GM12874 (cell line): ENCODE measurements at regions not wholly inside any gene's neighbourhood (a gene's known extent, or its start where the extent isn't known, plus 50 kb on each side); places are given as distances from the start of the nearest gene placed in this dataset.

Experiments
- TF ChIP-seq, protein P1 (sequence below): IDR thresholded peaks from 2 replicates; pipeline ENCODE4 v1.5.1; 2011; ENCODE audit warnings: low read depth, mild to moderate bottlenecking, control low read depth, low read length, moderate library complexity; ENCODE audit not compliant: insufficient read depth

DNA sequence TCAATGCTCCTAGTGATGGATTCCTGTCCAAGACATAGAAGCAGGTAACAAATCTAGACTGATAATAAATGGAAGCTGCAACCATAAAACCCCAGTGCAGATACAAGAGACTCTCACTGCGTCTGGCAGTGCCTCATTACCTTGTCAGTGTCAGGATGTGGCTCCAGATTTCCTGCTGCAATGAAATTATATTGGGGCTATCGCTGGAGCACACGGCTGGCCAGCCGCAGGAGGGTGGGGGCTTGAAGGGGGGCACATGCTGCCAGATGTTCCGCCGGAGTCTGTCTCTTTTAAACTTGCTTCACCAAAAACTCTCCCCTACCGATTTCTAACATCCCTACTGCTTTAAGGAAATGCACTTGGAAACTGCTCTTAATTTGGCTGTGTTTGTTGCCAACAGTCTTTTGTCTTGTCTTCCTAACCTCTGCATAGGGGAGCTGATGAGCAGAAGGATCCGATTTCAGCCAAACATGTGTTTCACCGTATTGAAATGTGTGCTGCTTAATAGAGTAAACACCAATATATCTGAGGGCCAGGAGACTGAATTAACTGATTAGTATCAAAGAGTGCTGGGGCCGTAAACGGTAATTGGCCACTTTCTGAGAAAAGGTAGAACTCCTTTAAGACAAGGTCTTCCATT lies 102.2 kb upstream of the EXOC2 start:
- TF ChIP-seq, protein P1, sequence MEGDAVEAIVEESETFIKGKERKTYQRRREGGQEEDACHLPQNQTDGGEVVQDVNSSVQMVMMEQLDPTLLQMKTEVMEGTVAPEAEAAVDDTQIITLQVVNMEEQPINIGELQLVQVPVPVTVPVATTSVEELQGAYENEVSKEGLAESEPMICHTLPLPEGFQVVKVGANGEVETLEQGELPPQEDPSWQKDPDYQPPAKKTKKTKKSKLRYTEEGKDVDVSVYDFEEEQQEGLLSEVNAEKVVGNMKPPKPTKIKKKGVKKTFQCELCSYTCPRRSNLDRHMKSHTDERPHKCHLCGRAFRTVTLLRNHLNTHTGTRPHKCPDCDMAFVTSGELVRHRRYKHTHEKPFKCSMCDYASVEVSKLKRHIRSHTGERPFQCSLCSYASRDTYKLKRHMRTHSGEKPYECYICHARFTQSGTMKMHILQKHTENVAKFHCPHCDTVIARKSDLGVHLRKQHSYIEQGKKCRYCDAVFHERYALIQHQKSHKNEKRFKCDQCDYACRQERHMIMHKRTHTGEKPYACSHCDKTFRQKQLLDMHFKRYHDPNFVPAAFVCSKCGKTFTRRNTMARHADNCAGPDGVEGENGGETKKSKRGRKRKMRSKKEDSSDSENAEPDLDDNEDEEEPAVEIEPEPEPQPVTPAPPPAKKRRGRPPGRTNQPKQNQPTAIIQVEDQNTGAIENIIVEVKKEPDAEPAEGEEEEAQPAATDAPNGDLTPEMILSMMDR, result no peak

DNA sequence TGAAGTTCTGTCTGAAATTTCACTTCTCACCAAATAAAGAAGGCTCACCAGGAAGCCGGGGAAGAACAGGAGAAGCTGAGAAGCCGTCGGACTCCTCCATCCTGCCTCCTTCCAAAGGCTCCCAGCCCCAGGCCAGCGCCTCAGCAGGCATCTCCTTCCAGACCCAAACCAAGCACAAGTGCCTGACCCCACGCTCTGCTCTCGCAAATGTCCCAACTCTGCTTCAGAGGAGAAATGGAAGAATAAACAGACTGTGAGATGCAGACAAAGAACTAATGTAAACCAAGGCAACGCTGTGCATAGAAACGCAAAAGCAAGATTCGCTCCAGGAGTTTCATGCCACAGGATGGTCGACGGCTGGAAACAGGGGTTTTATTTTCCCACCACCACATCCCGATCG lies 100.3 kb upstream of the EXOC2 start:
- TF ChIP-seq, protein P1, result no peak

DNA sequence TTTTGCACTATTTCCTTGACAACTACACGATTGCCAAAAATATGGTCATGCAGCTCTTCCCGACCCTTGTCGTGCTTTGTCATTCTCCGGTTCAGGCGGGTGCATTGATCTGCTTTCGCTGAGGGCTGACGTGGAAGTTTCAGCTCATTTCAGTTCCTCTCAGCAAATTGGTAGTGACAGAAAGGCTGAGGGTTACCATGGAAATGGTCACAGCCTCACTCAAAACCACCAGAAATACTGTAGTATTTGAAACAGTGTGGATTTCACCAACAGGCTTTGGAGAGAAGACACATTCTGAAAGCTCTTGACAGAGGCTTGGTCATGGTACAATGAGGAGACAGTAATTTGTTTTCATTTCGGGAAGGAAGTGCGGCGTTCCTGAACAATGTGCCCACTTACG lies 99.7 kb upstream of the EXOC2 start:
- TF ChIP-seq, protein P1, result no peak

DNA sequence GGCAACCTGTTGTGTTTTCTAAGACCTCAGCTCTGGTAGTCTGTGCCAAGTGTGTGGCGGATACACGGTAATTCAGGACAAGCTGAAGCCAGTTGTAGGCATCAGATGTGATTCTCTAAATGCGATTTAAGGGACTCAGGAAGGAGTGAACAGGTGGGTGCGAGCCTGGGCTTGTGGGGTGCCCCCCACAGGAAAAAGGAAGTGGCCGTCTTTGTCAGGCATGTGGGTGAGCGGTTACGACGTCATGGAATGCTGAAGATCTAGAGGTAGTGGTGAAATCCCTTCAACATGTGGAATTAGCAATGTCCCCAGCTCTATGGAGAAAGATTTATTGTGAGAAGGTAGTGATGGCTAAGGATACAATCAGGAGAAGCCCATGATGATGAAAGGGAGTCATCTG lies 95.1 kb upstream of the EXOC2 start:
- TF ChIP-seq, protein P1, result no peak

DNA sequence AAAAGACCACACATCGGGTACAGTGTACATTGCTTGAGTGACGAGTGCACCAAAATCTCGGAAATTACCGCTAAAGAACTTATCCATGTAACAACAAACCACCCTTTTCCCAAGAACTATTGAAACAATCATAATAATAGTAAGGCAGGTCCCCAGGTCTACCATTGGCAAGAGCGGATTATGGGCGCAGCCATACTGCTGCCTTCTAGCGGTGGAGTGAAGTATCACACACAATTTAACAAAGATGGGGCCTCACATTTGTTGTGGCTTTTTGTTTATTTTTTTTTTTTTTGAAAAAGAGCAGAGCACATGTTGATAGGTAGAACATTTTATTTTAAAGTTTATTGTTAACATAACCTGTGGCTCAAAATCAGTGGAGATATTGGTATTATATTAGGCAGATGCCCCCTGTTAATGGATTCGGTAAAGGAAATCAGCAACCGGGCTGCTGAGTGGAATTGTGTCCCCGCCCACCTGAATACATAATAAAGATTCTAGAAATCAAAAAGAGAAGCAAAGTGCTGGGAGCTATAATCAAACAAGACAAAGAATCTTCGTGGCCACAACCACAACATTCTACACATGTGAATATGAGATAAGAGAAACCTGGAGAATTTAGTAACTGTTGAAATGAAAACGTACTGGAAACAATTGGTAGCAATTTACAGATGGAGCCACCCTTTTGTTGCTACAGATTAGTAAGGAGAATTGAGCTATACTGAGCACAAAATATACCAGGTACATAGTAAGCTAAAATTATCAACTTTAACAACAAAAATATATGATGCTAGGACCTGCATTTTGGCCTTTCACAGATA lies 94.2 kb upstream of the EXOC2 start:
- TF ChIP-seq, protein P1, result peak; percentile 73

DNA sequence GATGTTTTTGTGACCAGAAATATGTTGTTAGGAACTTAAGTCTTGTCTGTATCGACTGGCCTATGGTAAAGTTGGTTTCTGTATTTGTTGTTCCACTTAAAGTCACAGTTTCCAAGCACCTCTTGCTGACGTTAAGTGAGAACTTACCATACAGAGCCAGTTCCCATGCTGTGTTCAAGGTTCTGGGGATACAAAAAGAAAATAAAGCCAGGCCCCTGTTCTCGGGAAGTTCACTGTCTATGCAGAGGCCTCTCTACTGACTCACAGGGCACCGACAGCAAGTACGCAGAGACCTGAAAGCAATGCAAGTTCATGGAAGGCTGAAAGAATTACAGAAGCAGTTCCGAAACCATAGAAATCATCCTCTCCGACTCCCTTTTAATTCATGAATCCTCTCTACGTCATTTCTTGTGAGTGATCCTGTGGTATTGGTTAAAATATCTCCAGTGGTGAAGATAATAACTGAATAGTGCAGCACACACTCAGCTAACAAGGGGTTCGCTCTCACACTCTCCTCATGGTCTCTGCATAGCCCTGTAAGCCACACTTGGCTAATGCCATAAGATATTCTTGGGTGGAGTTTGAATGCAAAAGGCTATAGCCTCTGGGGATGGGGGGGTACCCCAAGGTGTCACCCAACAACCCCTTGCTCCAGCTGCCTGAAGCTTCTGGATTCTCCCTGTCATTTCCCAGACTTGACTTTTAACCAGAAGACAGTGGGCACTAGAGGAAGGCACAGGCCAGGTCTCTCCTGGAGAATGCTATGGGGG lies 91.2 kb upstream of the EXOC2 start:
- TF ChIP-seq, protein P1, result no peak

DNA sequence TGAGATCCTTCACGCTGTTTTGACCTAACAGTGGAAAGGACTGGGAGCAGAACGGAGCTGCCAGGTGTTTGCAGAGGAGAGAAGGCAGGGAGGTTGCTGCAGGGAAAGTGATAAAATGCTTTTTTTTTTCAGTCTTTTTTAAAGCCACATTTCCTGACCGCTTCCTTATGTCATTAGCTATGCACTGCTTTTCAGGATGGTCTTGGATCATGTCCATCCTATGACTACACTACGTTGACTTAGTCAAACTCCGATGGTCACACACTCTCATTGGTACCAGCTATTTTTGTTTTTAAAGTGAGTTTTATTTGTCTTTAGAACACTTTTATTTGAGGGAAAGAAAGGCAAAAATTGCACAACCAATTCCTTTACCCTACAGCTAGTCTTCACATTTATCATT lies 89.2 kb upstream of the EXOC2 start:
- TF ChIP-seq, protein P1, result no peak
